HUES64 (cell line): ENCODE measurements at regions not wholly inside any gene's neighbourhood (a gene's known extent, or its start where the extent isn't known, plus 50 kb on each side); places are given as distances from the start of the nearest gene placed in this dataset.

Source experiments
- H3K27ac ChIP-seq: 2 replicates; pipeline ENCODE4 v1.7.0; 2013; ENCODE audit warnings: low read depth, low read length, inconsistent platforms
- H3K27me3 ChIP-seq: 2 replicates; pipeline ENCODE4 v1.6.1; 2013; ENCODE audit warnings: mild to moderate bottlenecking, low read length; ENCODE audit not compliant: insufficient read depth
- H3K36me3 ChIP-seq: 2 replicates; pipeline ENCODE4 v1.6.1; 2013; ENCODE audit warnings: mild to moderate bottlenecking, low read length; ENCODE audit not compliant: insufficient read depth
- H3K4me1 ChIP-seq: 2 replicates; pipeline ENCODE4 v1.6.1; 2013; ENCODE audit warnings: mild to moderate bottlenecking, low read length, moderate library complexity; ENCODE audit not compliant: insufficient read depth
- H3K4me3 ChIP-seq: 2 replicates; pipeline ENCODE4 v1.5.1; 2013; ENCODE audit warnings: mild to moderate bottlenecking, low read length, moderate library complexity
- H3K9ac ChIP-seq: 2 replicates; pipeline ENCODE4 v1.6.1; 2013; ENCODE audit warnings: mild to moderate bottlenecking, low read depth, low read length
- H3K9me3 ChIP-seq: 2 replicates; pipeline ENCODE4 v1.6.1; 2013; ENCODE audit warnings: low read depth, low read length; ENCODE audit not compliant: insufficient read depth
- WGBS: fragments of 150-250, 120-280 bp; methylation state at CpG from one replicate; pipeline ENCODE4 v1.1.7; 2013; ENCODE audit warnings: missing lambda C conversion rate; 5-methylcytosine and 5-hydroxymethylcytosine counted together

DNA sequence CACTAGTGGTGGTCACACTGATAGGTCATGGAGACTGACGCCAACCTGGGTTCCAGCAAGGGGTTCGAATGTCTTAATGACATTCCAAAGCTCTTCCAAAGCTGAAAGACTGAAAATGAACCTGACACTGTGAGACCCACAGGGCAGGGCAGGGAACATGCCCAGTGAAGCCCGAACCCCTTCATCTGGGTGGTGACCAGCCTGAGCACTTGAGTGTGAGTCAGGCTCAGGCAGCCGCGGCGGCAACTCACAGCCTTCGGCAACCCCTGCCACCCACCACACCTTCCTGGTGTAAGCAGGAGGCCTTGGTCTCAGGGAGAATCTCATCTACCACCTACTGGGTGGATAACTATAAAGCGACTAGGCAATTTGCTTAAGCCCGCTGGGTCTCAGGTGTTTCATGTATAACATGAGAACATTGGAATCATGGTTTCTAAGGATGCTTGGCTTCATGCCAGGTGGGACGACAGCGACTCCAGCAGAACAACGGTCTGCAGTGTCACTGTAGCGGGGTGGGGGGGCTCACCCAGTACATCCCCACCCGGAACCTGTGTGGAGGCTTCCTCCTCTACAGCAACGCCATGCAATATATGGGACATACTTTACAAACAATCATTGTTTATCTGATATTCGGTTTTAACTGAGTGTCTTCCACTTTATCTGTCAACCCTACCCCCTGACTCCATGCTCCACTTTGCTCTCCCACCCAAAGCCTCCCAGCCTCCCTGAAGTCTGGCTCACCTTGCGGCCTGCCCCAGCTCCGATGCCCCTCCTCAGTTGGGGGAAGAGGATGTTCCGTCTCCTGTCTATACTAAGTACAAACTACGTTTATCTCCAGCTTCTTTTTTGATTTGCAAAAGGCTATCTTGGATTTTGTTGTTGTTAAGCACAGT is 125.0 kb upstream of the MEF2A start:
- Histone ChIP-seq H3K27ac (no peak overlapping the region), H3K27me3 (no peaks in the 10 kb centered on the region), H3K4me3 (no peak overlapping the region), H3K9ac (no peak overlapping the region), H3K9me3 (no peaks in the 10 kb centered on the region), H3K36me3 (no peaks in the 10 kb centered on the region), H3K4me1 (peaks cover 14% of the 10 kb centered on the region; the same call in 1 of the 2 replicates)
- WGBS: 94% methylated on average over 16 of the region's 20 CpGs

- Histone ChIP-seq H3K36me3 (no peaks in the 10 kb centered on the region), H3K9ac (no peak overlapping the region), H3K4me3 (no peak overlapping the region), H3K27me3 (no peaks in the 10 kb centered on the region), H3K27ac (no peak overlapping the region), H3K9me3 (no peaks in the 10 kb centered on the region), H3K4me1 (peaks cover 14% of the 10 kb centered on the region; the same call in 1 of the 2 replicates)
- 87% methylated on average over 6 of the region's 6 CpGs for WGBS
These were observed 124.4 kb upstream of the MEF2A start for GRCh38 chr15:99441444-99441800.

GRCh38 chr15:99441871-99442251 is 123.9 kb upstream of the MEF2A start:
- Histone ChIP-seq H3K9ac (no peak overlapping the region), H3K27me3 (no peaks in the 10 kb centered on the region), H3K27ac (no peak overlapping the region), H3K36me3 (no peaks in the 10 kb centered on the region), H3K4me3 (no peak overlapping the region), H3K9me3 (no peaks in the 10 kb centered on the region), H3K4me1 (peaks cover 14% of the 10 kb centered on the region; the same call in 1 of the 2 replicates)
- WGBS: 96% methylated on average over 3 of the region's 3 CpGs

DNA sequence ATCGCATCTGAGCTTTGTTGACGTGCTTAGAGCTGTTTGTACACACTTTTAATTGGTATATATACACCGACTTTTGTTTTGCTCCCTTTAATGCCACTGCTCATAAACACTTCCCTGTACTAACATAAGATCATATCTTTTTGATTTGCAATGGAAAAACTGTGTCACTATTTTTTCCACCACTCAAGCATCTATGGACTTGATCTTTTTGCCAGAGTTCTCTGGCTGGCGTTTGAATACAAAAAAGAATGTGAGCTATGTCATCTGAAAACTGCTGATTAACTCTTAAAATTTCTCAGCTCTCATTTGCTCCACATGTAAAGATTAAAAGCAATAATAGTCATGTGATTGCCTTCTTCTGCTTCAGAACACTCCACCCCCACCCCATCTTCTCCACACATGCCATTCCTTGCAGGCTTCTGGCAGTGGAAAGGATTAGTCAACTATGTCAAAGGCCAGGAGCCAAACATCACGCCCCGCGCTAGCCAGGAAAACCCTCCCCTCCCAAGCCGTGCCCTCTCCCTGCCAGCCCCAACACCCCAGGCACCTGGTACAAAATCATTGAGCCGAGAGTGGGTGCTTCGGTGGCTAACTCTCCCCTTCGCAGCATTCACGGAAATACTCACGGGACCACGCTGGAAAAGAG is 123.4 kb upstream of the MEF2A start:
- Histone ChIP-seq H3K4me3 (no peak overlapping the region), H3K36me3 (no peaks in the 10 kb centered on the region), H3K9ac (no peak overlapping the region), H3K4me1 (peaks cover 14% of the 10 kb centered on the region; the same call in 1 of the 2 replicates), H3K27ac (no peak overlapping the region), H3K9me3 (no peaks in the 10 kb centered on the region), H3K27me3 (no peaks in the 10 kb centered on the region)
- 90% methylated on average over 14 of the region's 14 CpGs for WGBS

DNA sequence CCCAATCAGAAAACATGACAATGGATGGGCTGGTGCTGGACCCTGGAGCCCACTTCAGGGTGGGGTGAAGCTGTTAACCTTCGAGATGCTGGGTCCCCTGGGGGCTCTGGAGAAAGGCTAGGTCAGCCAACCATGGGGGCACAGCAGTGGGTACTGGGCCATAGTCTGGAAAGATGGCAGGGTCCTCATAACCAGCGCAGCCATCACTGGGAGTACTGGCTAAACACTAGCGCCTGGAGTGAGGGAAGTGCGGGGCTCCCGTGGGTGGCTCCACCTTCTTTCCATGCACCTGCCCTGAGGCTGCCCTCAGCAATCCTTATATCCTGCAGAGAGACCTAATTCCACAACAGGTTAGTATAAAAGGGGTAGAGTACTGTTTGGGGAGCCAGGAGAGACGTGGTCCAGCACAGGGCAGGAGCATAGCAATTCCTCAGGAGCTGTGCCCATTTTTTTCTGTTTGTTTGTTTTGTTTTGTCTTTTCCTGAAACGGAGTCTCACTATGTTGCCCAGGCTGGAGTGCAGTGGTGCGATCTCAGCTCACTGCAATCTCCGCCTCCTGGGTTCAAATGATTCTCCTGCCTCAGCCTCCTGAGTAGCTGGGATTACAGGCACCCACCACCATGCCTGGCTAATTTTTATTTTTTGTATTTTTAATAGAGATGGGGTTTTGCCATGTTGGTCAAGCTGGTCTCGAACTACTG is 122.6 kb upstream of the MEF2A start:
- H3K4me1 ChIP-seq: peaks cover 8% of the 10 kb centered on the region; the same call in 1 of the 2 replicates
- no peak overlapping the region for H3K27ac ChIP-seq
- no peaks in the 10 kb centered on the region for H3K36me3 ChIP-seq
- H3K27me3 ChIP-seq: no peaks in the 10 kb centered on the region
- WGBS: 91% methylated on average over 10 of the region's 10 CpGs
- H3K4me3 ChIP-seq: no peak overlapping the region
- no peak overlapping the region for H3K9ac ChIP-seq
- H3K9me3 ChIP-seq: no peaks in the 10 kb centered on the region

- no peaks in the 10 kb centered on the region for H3K27me3 ChIP-seq
- no peak overlapping the region for H3K4me3 ChIP-seq
- H3K9ac ChIP-seq: no peak overlapping the region
- H3K9me3 ChIP-seq: no peaks in the 10 kb centered on the region
- 86% methylated on average over 12 of the region's 13 CpGs for WGBS
- H3K27ac ChIP-seq: no peak overlapping the region
- H3K4me1 ChIP-seq: peaks cover under 1% of the 10 kb centered on the region; the same call in 1 of the 2 replicates
- H3K36me3 ChIP-seq: no peaks in the 10 kb centered on the region
These were observed 121.9 kb upstream of the MEF2A start for GRCh38 chr15:99443768-99444446.

DNA sequence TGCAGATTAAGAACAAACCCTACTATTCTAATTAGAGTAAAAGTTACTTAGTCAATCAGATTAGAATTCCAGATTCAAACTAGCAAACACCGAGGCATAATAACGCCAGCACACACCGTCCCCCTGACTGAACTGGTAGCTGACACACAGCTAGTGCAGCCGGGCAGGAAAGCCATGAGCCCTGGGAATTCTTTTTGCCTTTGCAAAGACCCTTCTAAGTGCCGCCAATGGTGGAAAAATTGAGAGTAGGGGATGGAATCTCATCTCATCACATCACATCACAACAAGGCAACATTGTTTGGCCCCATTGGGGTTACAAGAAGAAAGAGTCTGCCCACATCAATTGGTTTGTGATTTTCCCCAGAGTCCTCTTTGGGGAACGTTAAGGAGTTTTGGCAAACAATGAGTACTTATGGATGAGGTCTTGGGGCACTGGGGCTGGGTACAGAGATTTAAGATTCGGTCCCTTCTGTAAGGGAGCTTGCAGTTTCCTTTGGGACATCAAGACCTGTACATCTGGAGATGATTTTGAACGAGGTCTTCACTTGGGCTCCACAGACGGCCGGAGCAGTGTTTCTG is 120.4 kb upstream of the MEF2A start:
- H3K36me3 ChIP-seq: no peaks in the 10 kb centered on the region
- no peaks in the 10 kb centered on the region for H3K27me3 ChIP-seq
- H3K4me1 ChIP-seq: no peaks in the 10 kb centered on the region
- H3K9me3 ChIP-seq: no peaks in the 10 kb centered on the region
- no peak overlapping the region for H3K27ac ChIP-seq
- no peak overlapping the region for H3K9ac ChIP-seq
- no peak overlapping the region for H3K4me3 ChIP-seq
- WGBS: 94% methylated on average over 9 of the region's 10 CpGs

DNA sequence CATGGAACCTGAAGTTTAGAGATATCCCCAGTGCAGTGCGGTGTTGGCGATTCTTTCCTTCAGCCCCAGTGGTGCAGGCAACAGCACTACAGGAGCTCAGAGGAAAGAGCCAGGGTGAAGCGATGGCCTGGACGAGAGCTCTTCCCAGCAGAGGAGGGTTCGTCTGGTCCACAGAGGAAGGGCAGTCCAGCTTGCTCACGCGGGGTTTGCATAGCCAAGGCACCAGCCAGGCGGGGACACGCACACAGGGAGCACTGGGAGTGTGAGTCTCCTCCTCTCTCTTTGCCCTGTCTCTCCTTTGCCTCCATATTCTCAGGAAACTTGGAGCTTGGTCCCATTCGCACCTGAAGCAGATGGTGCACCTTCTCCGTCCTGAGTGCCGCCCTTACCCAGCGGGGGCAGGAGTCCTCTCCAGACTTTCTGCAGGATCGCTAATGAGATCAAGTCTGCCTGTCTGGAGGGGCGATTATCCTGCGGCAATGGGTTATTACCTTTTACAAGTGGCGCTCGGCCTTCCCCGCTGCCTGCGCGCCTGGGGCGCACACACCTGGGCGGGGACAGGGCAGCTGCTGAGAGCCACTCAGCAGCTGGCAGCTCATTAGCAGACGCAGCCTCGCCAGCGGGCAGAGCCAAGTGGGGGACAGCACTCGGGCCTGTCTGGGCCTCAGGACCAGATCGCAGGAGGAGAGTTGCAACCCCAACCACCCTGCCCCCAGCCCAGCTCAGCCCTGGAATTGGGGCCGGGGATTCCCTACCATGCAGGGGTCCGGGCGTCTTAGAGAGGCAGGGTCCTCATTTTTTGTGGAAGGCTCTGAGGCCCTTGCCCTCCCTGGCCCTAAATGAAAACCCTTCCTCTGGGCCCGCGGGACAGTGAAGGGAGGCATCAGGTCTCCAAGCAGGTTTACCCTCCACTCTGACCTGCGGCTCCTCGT is 119.0 kb upstream of the MEF2A start:
- Histone ChIP-seq H3K27me3 (no peaks in the 10 kb centered on the region), H3K27ac (no peak overlapping the region), H3K36me3 (no peaks in the 10 kb centered on the region), H3K9ac (no peak overlapping the region), H3K4me1 (no peaks in the 10 kb centered on the region), H3K4me3 (no peak overlapping the region), H3K9me3 (no peaks in the 10 kb centered on the region)
- WGBS: 94% methylated on average over 35 of the region's 35 CpGs

- H3K27ac ChIP-seq: no peak overlapping the region
- H3K9me3 ChIP-seq: no peaks in the 10 kb centered on the region
- whole genome bisulfite sequencing: 84% methylated on average over 25 of the region's 28 CpGs
- no peaks in the 10 kb centered on the region for H3K4me1 ChIP-seq
- no peaks in the 10 kb centered on the region for H3K36me3 ChIP-seq
- no peak overlapping the region for H3K9ac ChIP-seq
- no peak overlapping the region for H3K4me3 ChIP-seq
- H3K27me3 ChIP-seq: no peaks in the 10 kb centered on the region
These were observed 118.0 kb upstream of the MEF2A start for GRCh38 chr15:99447497-99448371.
